Ureter (tissue), 1 donor: ENCODE measurements at regions not wholly inside any gene's neighbourhood (a gene's known extent, or its start where the extent isn't known, plus 50 kb on each side); places are given as distances from the start of the nearest gene placed in this dataset.

ENCODE experiments used
- DNase-seq: peaks from one replicate; pipeline ENCODE4 v3.0.0-alpha.2; 2020; ENCODE audit warnings: low spot score
- donor health status: DM: yes; HTN: yes; CAD: no.

GRCh38 chr1:81699234-81699633 lies 101.5 kb upstream of the ADGRL2 start:
- no peak for DNase-seq

GRCh38 chr1:81695741-81696140 lies 105.0 kb upstream of the ADGRL2 start:
- DNase-seq = no peak

DNA sequence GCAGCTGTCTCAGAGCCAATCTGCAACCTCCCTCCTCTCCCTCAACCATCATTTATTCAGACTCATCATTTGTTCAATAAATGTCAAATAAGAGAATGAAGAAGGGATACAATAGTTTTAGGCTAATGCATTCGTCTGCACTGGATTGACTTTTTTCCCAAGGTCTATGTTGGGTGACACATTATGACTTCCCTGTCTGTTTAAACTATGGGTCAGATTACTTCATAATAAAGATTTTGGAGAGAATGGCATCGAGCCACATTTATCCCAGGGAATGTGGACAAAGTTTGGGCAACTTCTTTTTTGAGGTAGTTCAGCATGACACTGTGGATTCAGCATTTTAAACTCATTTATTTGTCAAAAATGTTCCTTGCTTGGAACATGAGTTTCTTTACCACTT lies 107.4 kb upstream of the ADGRL2 start:
- DNase-seq = no peak

GRCh38 chr1:81690676-81691453 lies 109.9 kb upstream of the ADGRL2 start:
- DNase-seq = no peak

GRCh38 chr1:81689531-81689941 lies 111.2 kb upstream of the ADGRL2 start:
- DNase-seq = no peak

- DNase-seq = no peak
Observed at GRCh38 chr1:81682490-81682889, 118.2 kb upstream of the ADGRL2 start.

GRCh38 chr1:81681601-81682266 lies 119.0 kb upstream of the ADGRL2 start:
- no peak for DNase-seq

GRCh38 chr1:81681114-81681513 lies 119.6 kb upstream of the ADGRL2 start:
- no peak for DNase-seq

DNA sequence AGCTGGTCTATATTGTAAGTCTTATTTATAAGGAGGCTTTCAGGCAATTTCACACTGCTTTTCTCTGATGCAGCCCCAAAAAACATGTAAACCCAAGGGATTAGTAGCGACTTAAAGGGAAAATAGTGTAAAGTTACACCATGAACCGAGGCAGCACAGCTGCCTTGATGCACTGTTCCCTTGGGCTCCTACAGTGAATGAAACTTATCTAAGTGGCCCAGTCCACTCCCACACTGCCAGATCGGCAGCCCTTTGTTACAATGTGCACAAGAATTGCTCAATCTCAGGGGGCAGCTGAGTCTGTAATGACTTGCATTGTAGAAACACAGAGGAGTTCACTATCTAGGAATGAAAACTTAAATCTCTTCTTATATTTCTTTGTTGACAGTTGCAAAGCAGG lies 120.8 kb upstream of the ADGRL2 start:
- no peak for DNase-seq

DNA sequence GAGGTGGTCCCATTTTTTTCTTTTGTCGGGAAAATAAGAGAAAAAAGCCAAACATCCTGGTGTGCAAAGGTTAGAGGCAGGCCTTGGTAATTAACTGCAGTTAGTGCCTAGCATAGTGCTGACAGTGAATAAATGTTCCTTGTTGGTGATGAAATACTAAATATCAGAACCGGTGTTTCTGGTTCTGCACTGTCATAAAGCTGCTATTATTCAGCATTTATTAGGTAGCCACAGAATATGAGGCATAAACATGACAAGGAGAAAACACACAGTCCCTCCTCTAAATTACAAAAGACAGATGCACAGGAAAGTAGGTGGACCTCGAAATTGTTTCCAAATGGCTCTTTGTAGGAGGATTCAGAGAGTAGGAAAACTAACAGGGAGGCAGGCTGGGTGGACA lies 122.0 kb upstream of the ADGRL2 start:
- DNase-seq = no peak

DNA sequence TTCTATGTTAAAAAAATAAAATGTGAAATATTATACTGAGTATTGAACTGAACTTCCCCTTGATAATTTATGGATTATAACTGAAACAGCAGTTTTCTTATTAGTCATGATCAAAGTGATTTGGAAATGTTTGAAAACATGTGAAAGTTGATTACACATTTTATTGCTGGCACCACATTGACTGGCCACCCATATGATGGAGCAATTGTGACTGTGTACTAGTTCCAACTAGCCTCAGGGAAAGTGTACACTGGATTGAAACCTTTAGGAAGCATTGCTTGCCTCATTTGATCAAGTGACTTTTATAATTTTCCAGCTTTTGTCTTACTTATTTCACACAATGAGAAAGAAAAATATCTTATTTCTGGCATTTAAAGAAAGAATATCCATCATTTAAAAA lies 128.0 kb upstream of the ADGRL2 start:
- no peak for DNase-seq

GRCh38 chr1:81671038-81671437 lies 129.7 kb upstream of the ADGRL2 start:
- DNase-seq = no peak

- DNase-seq = peak; percentile 76
Observed at GRCh38 chr1:81670286-81670685, 130.4 kb upstream of the ADGRL2 start.

DNA sequence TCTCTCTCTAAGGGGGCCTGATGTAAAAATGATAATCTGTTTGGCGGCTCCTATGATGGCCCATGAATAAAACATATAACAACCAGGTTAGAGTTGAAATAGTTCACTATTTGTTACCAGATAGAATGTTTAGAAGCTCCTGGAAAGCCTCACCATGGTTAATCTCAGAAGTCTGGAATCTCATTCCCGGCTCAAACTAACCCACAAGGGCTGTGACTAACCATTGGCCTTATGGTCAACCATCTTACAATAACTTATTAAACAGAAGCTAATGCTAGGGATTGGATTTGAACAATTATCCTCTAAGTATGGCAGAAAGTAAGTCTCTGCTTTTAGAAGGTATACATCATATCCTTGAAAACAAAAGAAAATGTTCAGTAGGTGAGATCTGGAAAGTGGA lies 134.1 kb upstream of the ADGRL2 start:
- DNase-seq = no peak

DNA sequence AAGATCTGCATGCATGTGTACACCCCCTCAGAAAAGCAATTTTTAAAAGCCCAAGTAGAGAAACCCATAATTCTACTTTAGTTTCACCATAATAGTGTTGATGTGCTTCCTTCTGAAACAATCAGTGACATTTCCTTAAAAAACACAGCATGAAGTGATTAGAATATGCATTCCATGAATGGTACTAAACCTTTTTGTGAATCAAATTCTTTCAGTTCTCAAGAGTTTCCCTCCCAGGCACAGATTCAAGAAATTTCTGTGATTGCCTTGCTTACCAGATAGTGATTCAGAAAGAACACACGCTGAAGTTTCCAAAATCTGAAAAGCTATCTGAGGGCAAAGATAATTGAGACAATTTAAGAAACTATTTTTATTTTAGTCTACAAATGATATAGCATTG lies 136.4 kb upstream of the ADGRL2 start:
- no peak for DNase-seq

DNA sequence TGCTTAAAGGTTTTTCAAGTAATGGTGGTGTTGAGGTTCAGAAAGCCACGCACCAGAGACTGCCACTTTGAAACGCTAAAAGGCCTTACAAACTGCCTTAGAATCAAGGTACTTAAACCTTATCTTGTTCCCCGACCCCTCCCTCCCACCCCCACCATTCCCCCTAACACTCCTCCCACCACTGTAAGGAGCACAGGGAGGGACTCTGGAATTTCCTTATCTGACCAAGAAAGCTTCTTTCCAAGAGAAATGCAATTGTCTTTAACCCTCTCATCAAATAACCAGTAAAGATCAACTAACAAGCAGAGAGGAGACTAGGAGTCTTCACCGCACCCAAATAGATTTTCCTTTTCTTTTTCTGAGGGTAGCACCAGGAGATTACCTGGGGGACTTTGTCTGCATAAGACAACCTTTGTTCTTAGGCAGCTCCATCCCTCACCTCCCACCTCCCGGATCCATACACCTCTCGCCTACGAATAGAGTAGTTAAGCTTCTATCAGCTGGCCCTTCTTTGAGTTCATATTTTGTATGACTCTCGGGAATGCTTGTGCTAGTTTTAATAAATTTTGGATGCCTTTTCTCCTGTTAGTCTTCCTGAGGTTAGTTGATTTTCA lies 137.7 kb upstream of the ADGRL2 start:
- DNase-seq = no peak

GRCh38 chr1:81660286-81660685 lies 140.4 kb upstream of the ADGRL2 start:
- DNase-seq = no peak

GRCh38 chr1:81654657-81655056 lies 146.1 kb upstream of the ADGRL2 start:
- DNase-seq = no peak

DNA sequence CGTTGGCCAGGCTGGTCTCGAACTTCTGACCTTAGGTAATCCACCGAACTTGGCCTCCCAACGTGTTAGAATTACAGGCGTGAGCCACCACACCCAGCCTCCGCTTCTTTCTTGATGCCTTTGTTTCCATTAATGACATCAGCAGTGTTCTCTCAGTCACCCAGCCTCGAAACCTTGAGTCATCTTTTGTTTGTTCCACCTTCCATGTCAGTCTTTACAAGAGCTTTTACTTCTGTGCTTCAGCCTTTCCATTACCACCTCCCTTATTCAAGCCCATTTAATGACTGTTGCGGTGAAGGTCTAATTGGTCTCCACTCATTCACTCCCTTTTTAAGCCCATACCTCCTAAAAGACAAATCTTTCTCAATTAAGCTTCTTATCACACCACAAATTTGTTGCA lies 146.6 kb upstream of the ADGRL2 start:
- DNase-seq = no peak

- no peak for DNase-seq
Observed at GRCh38 chr1:81650776-81651175, 150.0 kb upstream of the ADGRL2 start.

DNA sequence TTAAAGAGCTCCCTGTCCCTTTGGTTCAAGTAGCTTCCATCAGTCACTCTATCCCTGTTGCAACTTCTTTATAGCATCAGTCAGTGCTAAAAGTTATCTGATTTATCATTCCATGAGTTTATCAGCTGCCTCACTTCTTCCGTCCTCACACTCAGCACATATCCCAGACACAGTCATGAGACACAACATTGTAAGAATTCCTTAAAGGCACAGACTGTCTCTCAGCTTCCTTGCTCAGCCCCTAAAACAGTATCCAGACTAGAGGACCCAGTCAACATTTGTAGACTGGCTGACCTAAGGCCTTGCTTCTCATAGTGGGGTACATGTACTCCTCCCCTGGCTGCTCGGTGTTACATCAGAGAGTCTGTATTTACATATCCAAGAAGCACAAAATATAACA lies 164.9 kb upstream of the ADGRL2 start:
- DNase-seq = no peak

DNA sequence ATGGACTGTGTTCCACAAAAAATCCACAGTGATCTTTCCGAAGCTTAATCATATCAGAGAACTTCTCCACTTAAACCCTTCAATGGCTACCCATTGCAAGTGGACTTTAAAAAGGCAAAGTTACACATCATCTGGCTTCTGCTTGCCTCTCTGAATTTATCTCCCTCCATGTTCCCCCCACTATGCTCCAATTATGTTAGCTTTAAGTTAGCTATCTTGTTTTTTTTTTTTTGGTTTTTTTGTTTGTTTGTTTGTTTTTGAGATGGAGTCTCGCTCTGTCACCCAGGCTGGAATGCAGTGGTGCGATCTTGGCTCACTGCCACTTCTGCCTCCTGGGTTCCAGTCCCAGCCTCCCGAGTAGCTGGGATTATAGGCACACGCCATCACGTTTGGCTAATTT lies 166.4 kb upstream of the ADGRL2 start:
- DNase-seq = no peak

GRCh38 chr1:81619156-81619555 lies 181.6 kb upstream of the ADGRL2 start:
- no peak for DNase-seq
